ENCODE measurements at regions not wholly inside any gene's neighbourhood (a gene's known extent, or its start where the extent isn't known, plus 50 kb on each side); places are given as distances from the start of the nearest gene placed in this dataset.

- Mint-ChIP-seq H3K4me3 (no peak overlapping the region), H3K9me3 (peaks cover 0 to 12% (median 0%) of the 10 kb centered on the region in 9 donors), H3K4me1 (no peaks in the 10 kb centered on the region), H3K36me3 (no peaks in the 10 kb centered on the region), H3K27ac (no peak overlapping the region), H3K27me3 (peaks cover 6 to 25% (median 13%) of the 10 kb centered on the region in 5 donors)
- POLR2A ChIA-PET: no interaction called here
- ATAC-seq (no peak), DNase-seq (no peak)
Measured at GRCh38 chr12:115749071-115749841, 528.2 kb downstream of the MED13L start.

DNA sequence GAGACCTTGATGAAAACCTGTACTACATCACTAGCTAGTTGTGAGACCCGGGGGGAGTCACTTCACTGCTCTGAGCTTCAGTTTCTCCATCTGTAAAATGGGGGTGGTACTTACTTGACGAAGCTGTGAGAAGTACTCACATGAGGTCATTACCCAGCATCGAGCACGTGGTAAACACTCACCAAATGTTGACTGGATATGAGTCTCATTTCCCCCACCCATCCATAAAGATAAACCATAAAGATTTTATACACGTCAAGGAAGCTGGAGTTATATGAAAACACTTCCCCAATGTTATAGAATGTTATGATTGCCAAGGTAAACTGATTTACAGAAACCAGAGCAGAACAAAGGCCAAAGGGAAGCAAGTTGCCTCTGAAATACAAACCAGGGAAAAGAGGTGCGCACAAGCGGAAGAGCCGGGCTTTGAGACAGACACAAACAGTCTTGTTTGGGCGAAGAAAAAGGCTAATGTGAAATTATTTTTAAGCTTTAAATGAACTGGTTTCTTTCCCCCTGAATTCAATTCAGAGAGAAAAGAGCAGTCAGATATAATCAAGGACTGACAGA lies 536.8 kb downstream of the MED13L start:
- Mint-ChIP-seq H3K4me3 (no peak overlapping the region), H3K4me1 (no peaks in the 10 kb centered on the region), H3K27ac (no peak overlapping the region), H3K36me3 (no peaks in the 10 kb centered on the region), H3K27me3 (peaks cover 0 to 14% (median 3%) of the 10 kb centered on the region in 5 donors), H3K9me3 (peaks cover 0 to 13% (median 2%) of the 10 kb centered on the region in 9 donors)
- no peak for ATAC-seq
- no peak for DNase-seq
- POLR2A ChIA-PET: no interaction called here

- H3K36me3 Mint-ChIP-seq: no peaks in the 10 kb centered on the region
- H3K4me1 Mint-ChIP-seq: no peaks in the 10 kb centered on the region
- DNase-seq: no peak
- no peak for ATAC-seq
- peaks cover 0 to 4% (median 2%) of the 10 kb centered on the region in 5 donors for H3K27me3 Mint-ChIP-seq
- peaks cover 0 to 4% (median 0%) of the 10 kb centered on the region in 9 donors for H3K9me3 Mint-ChIP-seq
- POLR2A ChIA-PET: no interaction called here
- H3K4me3 Mint-ChIP-seq: no peak overlapping the region
- no peak overlapping the region for H3K27ac Mint-ChIP-seq
Measured at GRCh38 chr12:115737895-115738294, 539.6 kb downstream of the MED13L start.

GRCh38 chr12:115736360-115736759 lies 541.1 kb downstream of the MED13L start:
- POLR2A ChIA-PET: no interaction called here
- H3K27me3 Mint-ChIP-seq: peaks cover 0 to 4% (median 1%) of the 10 kb centered on the region in 5 donors
- no peak overlapping the region for H3K27ac Mint-ChIP-seq
- ATAC-seq (no peak), DNase-seq (no peak)
- H3K4me3 Mint-ChIP-seq: no peak overlapping the region
- H3K4me1 Mint-ChIP-seq: no peaks in the 10 kb centered on the region
- H3K9me3 Mint-ChIP-seq: peaks cover 0 to 2% (median 0%) of the 10 kb centered on the region in 9 donors
- no peaks in the 10 kb centered on the region for H3K36me3 Mint-ChIP-seq

- H3K36me3 Mint-ChIP-seq: no peaks in the 10 kb centered on the region
- no peak for DNase-seq
- ATAC-seq: no peak
- POLR2A ChIA-PET: no interaction called here
- H3K4me3 Mint-ChIP-seq: no peak overlapping the region
- peaks cover 0 to 6% (median 4%) of the 10 kb centered on the region in 5 donors for H3K27me3 Mint-ChIP-seq
- H3K27ac Mint-ChIP-seq: no peak overlapping the region
- no peaks in the 10 kb centered on the region for H3K4me1 Mint-ChIP-seq
- peaks cover 0 to 12% (median 3%) of the 10 kb centered on the region in 9 donors for H3K9me3 Mint-ChIP-seq
Measured at GRCh38 chr12:115730975-115731541, 546.4 kb downstream of the MED13L start.

DNA sequence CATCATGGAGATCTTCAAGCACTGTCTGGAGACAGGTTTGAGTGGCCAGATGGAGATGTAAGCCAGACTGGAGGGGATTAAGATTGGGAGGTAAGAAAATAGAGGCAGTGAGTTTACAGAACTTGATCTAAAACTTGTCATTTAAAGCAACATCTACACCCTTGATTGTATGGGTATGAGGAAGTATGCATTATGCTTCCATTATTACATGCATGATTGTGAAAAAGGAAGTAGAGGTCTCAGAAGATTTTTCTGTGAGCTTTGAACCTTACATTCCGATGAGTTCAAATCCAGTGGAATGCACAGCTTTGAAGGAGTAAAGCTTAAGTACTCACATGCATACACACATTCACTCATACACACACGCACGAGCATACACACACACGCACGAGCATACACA lies 550.8 kb downstream of the MED13L start:
- Mint-ChIP-seq H3K27ac (no peak overlapping the region), H3K27me3 (peaks cover 0 to 14% (median 3%) of the 10 kb centered on the region in 5 donors), H3K36me3 (no peaks in the 10 kb centered on the region), H3K4me3 (no peak overlapping the region), H3K9me3 (peaks cover 0 to 12% (median 3%) of the 10 kb centered on the region in 9 donors), H3K4me1 (no peaks in the 10 kb centered on the region)
- POLR2A ChIA-PET: interaction anchor here (0.6 kb wide), 1 partner anchor 359 kb away, joined by 3 read pairs; no protein-coding TSS in a partner anchor
- ATAC-seq (no peak), DNase-seq (no peak)

- Mint-ChIP-seq H3K27me3 (peaks cover 0 to 10% (median 0%) of the 10 kb centered on the region in 5 donors), H3K4me1 (no peaks in the 10 kb centered on the region), H3K4me3 (no peak overlapping the region), H3K36me3 (no peaks in the 10 kb centered on the region), H3K27ac (no peak overlapping the region), H3K9me3 (peaks cover 0 to 5% (median 0%) of the 10 kb centered on the region in 9 donors)
- no peak for DNase-seq
- ATAC-seq: no peak
- POLR2A ChIA-PET: no interaction called here
Measured at GRCh38 chr12:115722181-115722580, 555.3 kb downstream of the MED13L start.

DNA sequence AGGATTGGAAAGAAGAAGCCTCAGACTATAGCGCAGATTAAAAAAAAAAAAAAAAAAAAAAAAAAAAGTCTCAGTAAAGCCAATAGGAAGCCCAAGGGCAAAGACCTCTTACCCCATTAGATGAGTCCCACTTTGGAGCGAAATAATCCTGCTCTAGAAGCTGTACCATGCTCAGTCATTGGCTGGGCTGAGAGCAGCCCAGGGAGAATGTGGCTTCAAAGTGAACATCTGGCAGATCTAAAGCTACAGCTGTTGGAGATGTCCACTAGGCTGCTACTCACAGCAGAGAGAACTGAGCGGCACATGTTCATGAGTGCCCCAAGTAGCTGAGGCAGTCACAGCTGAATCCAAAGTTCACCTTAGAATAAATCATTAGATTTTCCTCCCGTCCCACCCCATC lies 560.9 kb downstream of the MED13L start:
- Mint-ChIP-seq H3K27me3 (peaks cover 0 to 12% (median 1%) of the 10 kb centered on the region in 5 donors), H3K27ac (no peak overlapping the region), H3K4me1 (no peaks in the 10 kb centered on the region), H3K9me3 (peaks cover 0 to 7% (median 5%) of the 10 kb centered on the region in 9 donors), H3K4me3 (no peak overlapping the region), H3K36me3 (no peaks in the 10 kb centered on the region)
- ATAC-seq (no peak), DNase-seq (no peak)
- POLR2A ChIA-PET: no interaction called here

DNA sequence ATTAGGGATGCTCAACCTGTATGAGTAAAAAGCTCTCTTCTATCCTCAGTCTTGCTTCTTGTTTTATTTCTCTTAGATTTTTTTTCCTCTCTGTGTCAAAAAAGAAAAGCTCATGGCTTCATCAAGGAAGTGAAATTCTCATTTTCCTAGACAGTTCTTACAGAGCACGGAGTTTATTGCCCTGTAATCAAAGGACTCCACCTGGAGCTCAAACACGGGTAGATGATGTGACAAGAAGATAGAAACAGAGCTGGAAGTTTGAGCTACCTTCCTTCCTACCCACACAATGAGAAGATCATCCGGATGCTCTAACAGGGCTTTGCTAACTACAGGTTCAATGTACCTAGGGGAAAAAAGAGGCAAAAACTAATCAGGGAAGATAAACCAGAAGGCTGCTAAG lies 564.8 kb downstream of the MED13L start:
- H3K27me3 Mint-ChIP-seq: peaks cover 0 to 15% (median 2%) of the 10 kb centered on the region in 5 donors
- ATAC-seq: no peak
- no peak for DNase-seq
- H3K4me3 Mint-ChIP-seq: no peak overlapping the region
- H3K4me1 Mint-ChIP-seq: no peaks in the 10 kb centered on the region
- POLR2A ChIA-PET: no interaction called here
- H3K27ac Mint-ChIP-seq: no peak overlapping the region
- no peaks in the 10 kb centered on the region for H3K36me3 Mint-ChIP-seq
- peaks cover 0 to 14% (median 3%) of the 10 kb centered on the region in 9 donors for H3K9me3 Mint-ChIP-seq

- ATAC-seq (no peak), DNase-seq (no peak)
- no peak overlapping the region for H3K4me3 Mint-ChIP-seq
- peaks cover 1 to 15% (median 5%) of the 10 kb centered on the region in 5 donors for H3K27me3 Mint-ChIP-seq
- no peak overlapping the region for H3K27ac Mint-ChIP-seq
- H3K4me1 Mint-ChIP-seq: no peaks in the 10 kb centered on the region
- POLR2A ChIA-PET: no interaction called here
- peaks cover 0 to 31% (median 3%) of the 10 kb centered on the region in 9 donors for H3K9me3 Mint-ChIP-seq
- peaks cover 0 to 5% (median 0%) of the 10 kb centered on the region in 3 donors for H3K36me3 Mint-ChIP-seq
Measured at GRCh38 chr12:115710104-115710564, 567.4 kb downstream of the MED13L start.

- ATAC-seq (no peak), DNase-seq (no peak)
- peaks cover 0 to 37% (median 3%) of the 10 kb centered on the region in 9 donors for H3K9me3 Mint-ChIP-seq
- no peak overlapping the region for H3K27ac Mint-ChIP-seq
- H3K4me1 Mint-ChIP-seq: no peaks in the 10 kb centered on the region
- POLR2A ChIA-PET: no interaction called here
- H3K4me3 Mint-ChIP-seq: no peak overlapping the region
- H3K36me3 Mint-ChIP-seq: peaks cover 0 to 5% (median 0%) of the 10 kb centered on the region in 3 donors
- H3K27me3 Mint-ChIP-seq: peaks cover 1 to 15% (median 5%) of the 10 kb centered on the region in 5 donors
Measured at GRCh38 chr12:115709540-115710011, 567.9 kb downstream of the MED13L start.

- H3K9me3 Mint-ChIP-seq: peaks cover 0 to 37% (median 3%) of the 10 kb centered on the region in 9 donors
- POLR2A ChIA-PET: no interaction called here
- DNase-seq: no peak
- peaks cover 0 to 5% (median 0%) of the 10 kb centered on the region in 3 donors for H3K36me3 Mint-ChIP-seq
- ATAC-seq: no peak
- H3K27ac Mint-ChIP-seq: no peak overlapping the region
- H3K4me1 Mint-ChIP-seq: no peaks in the 10 kb centered on the region
- no peak overlapping the region for H3K4me3 Mint-ChIP-seq
- peaks cover 1 to 15% (median 5%) of the 10 kb centered on the region in 5 donors for H3K27me3 Mint-ChIP-seq
Measured at GRCh38 chr12:115708801-115709200, 568.7 kb downstream of the MED13L start.

DNA sequence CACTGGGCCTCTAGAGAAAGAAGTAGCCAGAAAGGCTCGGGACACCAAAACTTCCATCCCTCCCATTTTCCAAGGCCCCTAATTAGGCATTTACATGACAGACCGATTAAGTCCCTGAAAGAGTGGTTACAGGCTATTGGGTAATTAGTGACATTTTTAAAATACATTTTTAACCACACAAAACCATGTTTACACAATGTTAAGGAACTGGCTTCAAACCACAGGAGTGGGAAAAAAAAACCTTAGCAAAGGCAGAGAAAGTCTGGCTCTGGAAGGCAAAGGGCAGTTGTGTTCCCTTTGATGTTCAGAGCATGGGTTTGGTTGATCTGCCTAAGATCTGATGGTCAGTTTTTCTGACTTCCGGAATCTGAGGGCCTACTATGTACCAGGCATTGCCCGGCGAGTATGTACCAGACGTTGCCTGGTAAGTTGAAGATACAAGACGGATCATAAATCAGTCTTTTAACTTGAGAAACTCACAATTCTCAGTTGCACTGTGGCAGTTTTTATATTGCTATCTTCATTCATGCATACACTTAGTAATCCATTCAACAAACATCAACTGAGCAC lies 576.5 kb downstream of the MED13L start:
- no peak overlapping the region for H3K27ac Mint-ChIP-seq
- peaks cover 0 to 10% (median 3%) of the 10 kb centered on the region in 5 donors for H3K27me3 Mint-ChIP-seq
- H3K9me3 Mint-ChIP-seq: peaks cover 0 to 14% (median 6%) of the 10 kb centered on the region in 9 donors
- H3K4me1 Mint-ChIP-seq: no peaks in the 10 kb centered on the region
- peaks cover 0 to 1% (median 0%) of the 10 kb centered on the region in 3 donors for H3K36me3 Mint-ChIP-seq
- no peak overlapping the region for H3K4me3 Mint-ChIP-seq
- DNase-seq (no peak), ATAC-seq (no peak)
- POLR2A ChIA-PET: no interaction called here
